HEK293 (cell line): ENCODE measurements at regions not wholly inside any gene's neighbourhood (a gene's known extent, or its start where the extent isn't known, plus 50 kb on each side); places are given as distances from the start of the nearest gene placed in this dataset.

Source experiments
- CTCF ChIA-PET: fragments of 350-600 bp; formaldehyde crosslinking; extraction: SDS; loops from one replicate; lab custom pipeline; 2021; ENCODE audit warnings: antibody characterized with exemption; lab: Yijun Ruan, JAX
- POLR2A ChIA-PET: fragments of 300-600 bp; formaldehyde crosslinking; extraction: SDS; loops from one replicate; lab custom pipeline; 2020; ENCODE audit warnings: antibody characterized with exemption, inconsistent platforms; lab: Yijun Ruan, JAX
- H3K27ac ChIP-seq: fragments of 200-500 bp; sonication (Bioruptor generic); 2 replicates; pipeline ENCODE4 v1.5.1; 2014; ENCODE audit warnings: low read depth, low read length, control low read depth, inconsistent platforms; ENCODE audit errors: extremely low read depth
- H3K36me3 ChIP-seq, 2 experiments: fragments of 200-500 bp in 1 of 2; sonication (Bioruptor generic) in 1 of 2; 1 replicate in 1 of 2; 2 replicates in 1 of 2; pipeline ENCODE4 v1.5.1; 2014 to 2017; ENCODE audit warnings: inconsistent platforms in 2 of 2, low read length in 2 of 2; ENCODE audit not compliant: control insufficient read depth in 2 of 2, insufficient read depth in 1 of 2
- H3K4me1 ChIP-seq: fragments of 200-500 bp; sonication (Bioruptor generic); 2 replicates; pipeline ENCODE4 v1.5.1; 2014; ENCODE audit warnings: mild to moderate bottlenecking, low read length, inconsistent platforms; ENCODE audit not compliant: control insufficient read depth, insufficient read depth
- H3K4me3 ChIP-seq: 2 replicates; pipeline ENCODE4 v1.5.1; 2011; ENCODE audit warnings: low read depth, mild to moderate bottlenecking, control low read depth, low read length, moderate library complexity
- H3K9me3 ChIP-seq: fragments of 200-500 bp; sonication (Bioruptor generic); 2 replicates; pipeline ENCODE4 v1.5.1; 2014; ENCODE audit warnings: low read depth, low read length, inconsistent platforms; ENCODE audit not compliant: control insufficient read depth, insufficient read depth
- KLF9 ChIP-seq: fragments of 450-650 bp; formaldehyde crosslinking; IDR thresholded peaks from 2 replicates; pipeline ENCODE4 v1.5.1; 2016; ENCODE audit warnings: missing biosample characterization, missing genetic modification characterization, low read depth
- REST ChIP-seq: fragments of 450-650 bp; formaldehyde crosslinking; IDR thresholded peaks from 2 replicates; pipeline ENCODE4 v1.5.1; 2016; ENCODE audit warnings: missing biosample characterization, missing genetic modification characterization
- SCRT1 ChIP-seq: fragments of 450-650 bp; formaldehyde crosslinking; IDR thresholded peaks from 2 replicates; pipeline ENCODE4 v1.5.1; 2016; ENCODE audit warnings: missing biosample characterization, missing genetic modification characterization, borderline replicate concordance
- WT1 ChIP-seq: fragments of 450-650 bp; formaldehyde crosslinking; IDR thresholded peaks from 2 replicates; pipeline ENCODE4 v1.5.1; 2016; ENCODE audit warnings: missing biosample characterization, missing genetic modification characterization
- ZBTB11 ChIP-seq: fragments of 450-650 bp; formaldehyde crosslinking; conservative IDR thresholded peaks from 2 replicates; pipeline ENCODE4 v1.5.1; 2016; ENCODE audit warnings: low read depth, missing biosample characterization, missing genetic modification characterization
- ZBTB17 ChIP-seq: fragments of 450-650 bp; formaldehyde crosslinking; IDR thresholded peaks from 2 replicates; pipeline ENCODE4 v1.5.1; 2016; ENCODE audit warnings: missing biosample characterization, missing genetic modification characterization
- ZBTB44 ChIP-seq: fragments of 450-650 bp; IDR thresholded peaks from 2 replicates; pipeline ENCODE4 v1.5.1; 2018; ENCODE audit warnings: missing biosample characterization, mild to moderate bottlenecking, missing genetic modification characterization
- ZBTB48 ChIP-seq: fragments of 450-650 bp; formaldehyde crosslinking; IDR thresholded peaks from 2 replicates; pipeline ENCODE4 v1.5.1; 2016; ENCODE audit warnings: missing biosample characterization, missing genetic modification characterization
- ZFP37 ChIP-seq: fragments of 450-650 bp; formaldehyde crosslinking; IDR thresholded peaks from 2 replicates; pipeline ENCODE4 v1.5.1; 2016; ENCODE audit warnings: missing biosample characterization, missing genetic modification characterization
- ZIC2 ChIP-seq: fragments of 450-650 bp; formaldehyde crosslinking; IDR thresholded peaks from 2 replicates; pipeline ENCODE4 v1.5.1; 2016; ENCODE audit warnings: missing biosample characterization, missing genetic modification characterization
- ZNF114 ChIP-seq: fragments of 450-650 bp; formaldehyde crosslinking; IDR thresholded peaks from 2 replicates; pipeline ENCODE4 v1.5.0; 2017; ENCODE audit warnings: missing biosample characterization, missing genetic modification characterization
- ZNF221 ChIP-seq: fragments of 450-650 bp; formaldehyde crosslinking; IDR thresholded peaks from 2 replicates; pipeline ENCODE4 v1.5.1; 2017; ENCODE audit warnings: missing biosample characterization, missing genetic modification characterization, borderline replicate concordance
- ZNF292 ChIP-seq: fragments of 450-650 bp; formaldehyde crosslinking; IDR thresholded peaks from 2 replicates; pipeline ENCODE4 v1.5.1; 2016; ENCODE audit warnings: low read depth, missing biosample characterization, missing genetic modification characterization, borderline replicate concordance
- ZNF335 ChIP-seq: fragments of 450-650 bp; formaldehyde crosslinking; conservative IDR thresholded peaks from 2 replicates; pipeline ENCODE4 v1.5.1; 2016; ENCODE audit warnings: missing biosample characterization, missing genetic modification characterization
- ZNF391 ChIP-seq: fragments of 450-650 bp; formaldehyde crosslinking; IDR thresholded peaks from 2 replicates; pipeline ENCODE4 v1.5.1; 2016; ENCODE audit warnings: low read depth, missing biosample characterization, missing genetic modification characterization, borderline replicate concordance
- ZNF48 ChIP-seq: fragments of 450-650 bp; formaldehyde crosslinking; IDR thresholded peaks from 2 replicates; pipeline ENCODE4 v1.5.1; 2016; ENCODE audit warnings: missing biosample characterization, missing genetic modification characterization
- ZNF501 ChIP-seq: fragments of 450-650 bp; formaldehyde crosslinking; IDR thresholded peaks from 2 replicates; pipeline ENCODE4 v1.5.1; 2016; ENCODE audit warnings: missing biosample characterization, missing genetic modification characterization
- ZNF510 ChIP-seq: fragments of 450-650 bp; formaldehyde crosslinking; IDR thresholded peaks from 2 replicates; pipeline ENCODE4 v1.5.1; 2018; ENCODE audit warnings: mild to moderate bottlenecking, missing genetic modification characterization, missing biosample characterization; ENCODE audit not compliant: insufficient replicate concordance
- ZNF514 ChIP-seq: fragments of 450-650 bp; formaldehyde crosslinking; IDR thresholded peaks from 2 replicates; pipeline ENCODE4 v1.5.1; 2016; ENCODE audit warnings: missing biosample characterization, missing genetic modification characterization
- ZNF530 ChIP-seq: fragments of 450-650 bp; formaldehyde crosslinking; IDR thresholded peaks from 2 replicates; pipeline ENCODE4 v1.5.1; 2016; ENCODE audit warnings: low read depth, missing biosample characterization, missing genetic modification characterization
- ZNF558 ChIP-seq: fragments of 450-650 bp; formaldehyde crosslinking; IDR thresholded peaks from 2 replicates; pipeline ENCODE4 v1.5.1; 2016; ENCODE audit warnings: missing biosample characterization, missing genetic modification characterization
- ZNF561 ChIP-seq: fragments of 450-650 bp; IDR thresholded peaks from 2 replicates; pipeline ENCODE4 v1.5.1; 2018; ENCODE audit warnings: missing biosample characterization, missing genetic modification characterization, borderline replicate concordance
- ZNF664 ChIP-seq: fragments of 450-650 bp; formaldehyde crosslinking; IDR thresholded peaks from 2 replicates; pipeline ENCODE4 v1.5.1; 2016; ENCODE audit warnings: missing biosample characterization, missing genetic modification characterization
- ZNF670 ChIP-seq: fragments of 450-650 bp; formaldehyde crosslinking; IDR thresholded peaks from 2 replicates; pipeline ENCODE4 v1.5.1; 2016; ENCODE audit warnings: missing biosample characterization, missing genetic modification characterization, low read depth
- ZNF830 ChIP-seq: fragments of 450-650 bp; IDR thresholded peaks from 2 replicates; pipeline ENCODE4 v1.5.0; 2018; ENCODE audit warnings: missing biosample characterization, missing genetic modification characterization, low read depth, mild to moderate bottlenecking, moderate library complexity
- TF ChIP-seq, protein P1 (sequence below): fragments of 450-650 bp; formaldehyde crosslinking; IDR thresholded peaks from 2 replicates; pipeline ENCODE4 v1.5.1; 2016; ENCODE audit warnings: missing biosample characterization, missing genetic modification characterization, low read depth
- TF ChIP-seq, protein P2 (sequence below): fragments of 450-650 bp; formaldehyde crosslinking; IDR thresholded peaks from 2 replicates; pipeline ENCODE4 v1.5.1; 2016; ENCODE audit warnings: missing biosample characterization, missing genetic modification characterization

- TF ChIP-seq ZBTB11 (tag by site-specific recombination) (no peak), ZNF335 (tag by site-specific recombination) (no peak), ZNF501 (tag by site-specific recombination) (no peak), ZNF221 (no peak)
These were observed 568.7 kb upstream of the RGS18 start (continued) for GRCh38 chr1:191589536-191589935.

DNA sequence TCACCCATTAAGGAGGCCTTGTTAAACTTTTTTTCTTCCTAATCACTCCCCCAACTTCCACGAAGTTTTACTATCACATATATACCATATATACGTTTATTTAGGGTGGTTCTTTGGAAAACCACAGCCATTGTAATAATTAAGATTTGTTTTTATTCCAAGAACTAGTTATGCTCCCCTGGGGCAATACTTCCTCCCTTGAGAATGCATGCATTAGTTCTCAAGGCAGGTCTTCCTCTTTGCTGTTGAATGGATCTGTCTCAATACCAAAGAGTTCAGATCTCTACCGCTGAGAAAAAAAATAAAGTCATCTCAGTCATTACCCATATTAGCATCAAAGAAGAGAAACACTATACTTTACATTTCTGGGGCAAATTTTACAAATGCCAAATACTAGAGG is 567.7 kb upstream of the RGS18 start:
- CTCF ChIA-PET, result no interaction called here
- H3K4me3 ChIP-seq, result no peak overlapping the region
- POLR2A ChIA-PET, result no interaction called here

DNA sequence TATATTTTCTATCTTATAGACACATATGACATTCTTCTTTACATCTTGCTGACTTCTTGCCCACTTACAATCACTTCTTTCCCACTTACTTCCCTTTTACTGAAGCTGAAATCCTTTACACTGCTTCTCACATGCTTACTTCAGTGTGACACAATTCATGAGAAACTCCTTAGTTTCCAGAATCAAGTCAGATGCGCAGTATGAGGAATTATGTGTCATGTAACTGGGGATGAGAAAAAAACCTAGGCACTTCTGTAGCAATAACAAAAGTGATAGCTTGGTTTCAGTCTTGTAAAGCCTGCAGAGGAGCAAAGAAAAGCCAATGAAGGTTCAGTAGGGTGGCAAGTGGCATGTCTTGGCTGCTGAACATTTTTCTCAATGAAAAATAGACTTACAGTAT is 566.2 kb upstream of the RGS18 start:
- Histone ChIP-seq H3K27ac (no peak overlapping the region), H3K4me1 (no peaks in the 10 kb centered on the region), H3K9me3 (no peaks in the 10 kb centered on the region), H3K36me3 (no peaks in the 10 kb centered on the region), H3K4me3 (no peak overlapping the region)
- ChIA-PET CTCF (interaction anchor here (0.6 kb wide), 1 partner anchor 1068 kb away, joined by 3 read pairs; no protein-coding TSS in a partner anchor), POLR2A (no interaction called here)
- TF ChIP-seq, protein P1, sequence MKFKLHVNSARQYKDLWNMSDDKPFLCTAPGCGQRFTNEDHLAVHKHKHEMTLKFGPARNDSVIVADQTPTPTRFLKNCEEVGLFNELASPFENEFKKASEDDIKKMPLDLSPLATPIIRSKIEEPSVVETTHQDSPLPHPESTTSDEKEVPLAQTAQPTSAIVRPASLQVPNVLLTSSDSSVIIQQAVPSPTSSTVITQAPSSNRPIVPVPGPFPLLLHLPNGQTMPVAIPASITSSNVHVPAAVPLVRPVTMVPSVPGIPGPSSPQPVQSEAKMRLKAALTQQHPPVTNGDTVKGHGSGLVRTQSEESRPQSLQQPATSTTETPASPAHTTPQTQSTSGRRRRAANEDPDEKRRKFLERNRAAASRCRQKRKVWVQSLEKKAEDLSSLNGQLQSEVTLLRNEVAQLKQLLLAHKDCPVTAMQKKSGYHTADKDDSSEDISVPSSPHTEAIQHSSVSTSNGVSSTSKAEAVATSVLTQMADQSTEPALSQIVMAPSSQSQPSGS (tag by site-specific recombination), result no peak
- TF ChIP-seq ZNF830 (tag by site-specific recombination) (no peak), ZIC2 (tag by site-specific recombination) (no peak), ZNF292 (no peak), ZNF48 (no peak), ZNF514 (tag by site-specific recombination) (no peak), REST (tag by site-specific recombination) (no peak), ZNF391 (no peak), SCRT1 (tag by site-specific recombination) (no peak)

More for the DNA sequence above, 567.7 kb upstream of the RGS18 start:
- H3K4me1 ChIP-seq, result no peaks in the 10 kb centered on the region
- no peaks in the 10 kb centered on the region for H3K36me3 ChIP-seq
- H3K9me3 ChIP-seq, result no peaks in the 10 kb centered on the region
- no peak for TF ChIP-seq ZNF664 (tag by site-specific recombination)
- TF ChIP-seq, protein P2, sequence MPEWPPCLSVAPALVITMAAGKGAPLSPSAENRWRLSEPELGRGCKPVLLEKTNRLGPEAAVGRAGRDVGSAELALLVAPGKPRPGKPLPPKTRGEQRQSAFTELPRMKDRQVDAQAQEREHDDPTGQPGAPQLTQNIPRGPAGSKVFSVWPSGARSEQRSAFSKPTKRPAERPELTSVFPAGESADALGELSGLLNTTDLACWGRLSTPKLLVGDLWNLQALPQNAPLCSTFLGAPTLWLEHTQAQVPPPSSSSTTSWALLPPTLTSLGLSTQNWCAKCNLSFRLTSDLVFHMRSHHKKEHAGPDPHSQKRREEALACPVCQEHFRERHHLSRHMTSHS (tag by site-specific recombination), result no peak
- TF ChIP-seq ZNF510, result no peak
- no peak for TF ChIP-seq ZNF530
- TF ChIP-seq ZNF561 (tag by site-specific recombination), result no peak
- no peak for TF ChIP-seq ZBTB44 (tag by site-specific recombination)
- no peak for TF ChIP-seq ZFP37 (tag by site-specific recombination)
- no peak for TF ChIP-seq WT1 (tag by site-specific recombination)
- no peak for TF ChIP-seq ZBTB17 (tag by site-specific recombination)
- no peak for TF ChIP-seq ZBTB48
- no peak for TF ChIP-seq ZNF114 (tag by site-specific recombination)
- no peak for TF ChIP-seq ZNF670 (tag by site-specific recombination)
- no peak for TF ChIP-seq ZNF558
- no peak for TF ChIP-seq KLF9
- no peak overlapping the region for H3K27ac ChIP-seq
